SK-N-SH treated with all-trans-retinoic acid at 6 μM for 48 hours (cell line): ENCODE measurements at regions not wholly inside any gene's neighbourhood (a gene's known extent, or its start where the extent isn't known, plus 50 kb on each side); places are given as distances from the start of the nearest gene placed in this dataset.

ENCODE experiments used
- ARNTL ChIP-seq: fragments of 450-650 bp; formaldehyde crosslinking; IDR thresholded peaks from 2 replicates; pipeline ENCODE4 v1.5.0; 2020; ENCODE audit warnings: low read depth, mild to moderate bottlenecking, moderate library complexity, borderline replicate concordance
- ISL1 ChIP-seq: fragments of 250-450 bp; sonication (Bioruptor Pico); IDR thresholded peaks from 2 replicates; pipeline ENCODE4 v2.1.2; 2022; ENCODE audit warnings: mild to moderate bottlenecking, moderate library complexity
- OSR1 ChIP-seq: fragments of 250-450 bp; sonication (Bioruptor Pico); IDR thresholded peaks from 2 replicates; pipeline ENCODE4 v1.8.0; 2022; ENCODE audit warnings: moderate library complexity, mild to moderate bottlenecking, inconsistent platforms
- PPARA ChIP-seq: fragments of 250-450 bp; sonication (Bioruptor Pico); IDR thresholded peaks from 2 replicates; pipeline ENCODE4 v1.5.0; 2020; ENCODE audit warnings: mild to moderate bottlenecking, borderline replicate concordance
- RARB ChIP-seq: fragments of 250-450 bp; sonication (Bioruptor Pico); IDR thresholded peaks from 2 replicates; pipeline ENCODE4 v1.8.0; 2021; ENCODE audit warnings: mild to moderate bottlenecking, moderate library complexity
- TOX ChIP-seq: fragments of 250-450 bp; sonication (Bioruptor Pico); IDR thresholded peaks from 2 replicates; pipeline ENCODE4 v1.8.0; 2021; ENCODE audit warnings: mild to moderate bottlenecking, moderate library complexity, borderline replicate concordance
- ZFP3 ChIP-seq: fragments of 250-450 bp; sonication (Bioruptor Pico); IDR thresholded peaks from 2 replicates; pipeline ENCODE4 v1.5.0; 2020; ENCODE audit warnings: mild to moderate bottlenecking, moderate library complexity
- ZFP30 ChIP-seq: fragments of 450-650 bp; formaldehyde crosslinking; IDR thresholded peaks from 2 replicates; pipeline ENCODE4 v1.5.0; 2022; ENCODE audit warnings: mild to moderate bottlenecking, moderate library complexity
- ZNF70 ChIP-seq: fragments of 450-650 bp; formaldehyde crosslinking; IDR thresholded peaks from 2 replicates; pipeline ENCODE4 v1.5.0; 2020; ENCODE audit warnings: mild to moderate bottlenecking, moderate library complexity
- TF ChIP-seq, protein P1 (sequence below): fragments of 250-450 bp; sonication (Bioruptor Pico); IDR thresholded peaks from 2 replicates; pipeline ENCODE4 v1.5.0; 2020; ENCODE audit warnings: mild to moderate bottlenecking, moderate library complexity
- TF ChIP-seq, protein P2 (sequence below): fragments of 250-450 bp; sonication (Bioruptor Pico); IDR thresholded peaks from 2 replicates; pipeline ENCODE4 v1.5.1; 2020; ENCODE audit warnings: low read depth, mild to moderate bottlenecking, moderate library complexity
- TF ChIP-seq, protein P3 (sequence below): fragments of 250-450 bp; sonication (Bioruptor Pico); IDR thresholded peaks from 2 replicates; pipeline ENCODE4 v1.8.0; 2020; ENCODE audit warnings: mild to moderate bottlenecking, moderate library complexity, borderline replicate concordance
- TF ChIP-seq, protein P4 (sequence below): fragments of 250-450 bp; sonication (Bioruptor Pico); IDR thresholded peaks from 2 replicates; pipeline ENCODE4 v1.5.1; 2021; ENCODE audit warnings: mild to moderate bottlenecking, moderate library complexity
- TF ChIP-seq, protein P5 (sequence below): fragments of 250-450 bp; sonication (Bioruptor Pico); IDR thresholded peaks from 2 replicates; pipeline ENCODE4 v1.8.0; 2021; ENCODE audit warnings: low read depth, mild to moderate bottlenecking, moderate library complexity, borderline replicate concordance

DNA sequence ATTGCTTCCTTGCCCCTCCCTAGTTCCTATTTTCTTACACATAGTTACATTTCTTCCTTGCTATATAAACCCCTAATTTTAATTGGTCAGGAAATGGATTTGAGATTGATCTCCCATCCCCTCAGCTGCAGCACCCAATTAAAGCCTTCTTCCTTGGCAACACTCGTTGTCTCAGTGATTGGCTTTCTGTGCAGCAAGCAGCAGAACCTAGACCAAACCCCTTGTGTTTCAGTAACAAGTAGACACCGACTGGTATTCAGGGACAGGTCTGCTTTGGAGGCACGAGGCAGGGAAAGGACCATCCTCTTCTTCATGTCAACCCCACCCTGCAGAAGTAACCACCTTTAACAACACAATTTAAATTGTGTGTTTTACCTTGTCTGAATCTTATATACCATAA lies 152.6 kb downstream of the RPAP3 start:
- TF ChIP-seq TOX, result no peak
- TF ChIP-seq ZFP30 (CRISPR knock-in tag), result no peak
- TF ChIP-seq, protein P1, sequence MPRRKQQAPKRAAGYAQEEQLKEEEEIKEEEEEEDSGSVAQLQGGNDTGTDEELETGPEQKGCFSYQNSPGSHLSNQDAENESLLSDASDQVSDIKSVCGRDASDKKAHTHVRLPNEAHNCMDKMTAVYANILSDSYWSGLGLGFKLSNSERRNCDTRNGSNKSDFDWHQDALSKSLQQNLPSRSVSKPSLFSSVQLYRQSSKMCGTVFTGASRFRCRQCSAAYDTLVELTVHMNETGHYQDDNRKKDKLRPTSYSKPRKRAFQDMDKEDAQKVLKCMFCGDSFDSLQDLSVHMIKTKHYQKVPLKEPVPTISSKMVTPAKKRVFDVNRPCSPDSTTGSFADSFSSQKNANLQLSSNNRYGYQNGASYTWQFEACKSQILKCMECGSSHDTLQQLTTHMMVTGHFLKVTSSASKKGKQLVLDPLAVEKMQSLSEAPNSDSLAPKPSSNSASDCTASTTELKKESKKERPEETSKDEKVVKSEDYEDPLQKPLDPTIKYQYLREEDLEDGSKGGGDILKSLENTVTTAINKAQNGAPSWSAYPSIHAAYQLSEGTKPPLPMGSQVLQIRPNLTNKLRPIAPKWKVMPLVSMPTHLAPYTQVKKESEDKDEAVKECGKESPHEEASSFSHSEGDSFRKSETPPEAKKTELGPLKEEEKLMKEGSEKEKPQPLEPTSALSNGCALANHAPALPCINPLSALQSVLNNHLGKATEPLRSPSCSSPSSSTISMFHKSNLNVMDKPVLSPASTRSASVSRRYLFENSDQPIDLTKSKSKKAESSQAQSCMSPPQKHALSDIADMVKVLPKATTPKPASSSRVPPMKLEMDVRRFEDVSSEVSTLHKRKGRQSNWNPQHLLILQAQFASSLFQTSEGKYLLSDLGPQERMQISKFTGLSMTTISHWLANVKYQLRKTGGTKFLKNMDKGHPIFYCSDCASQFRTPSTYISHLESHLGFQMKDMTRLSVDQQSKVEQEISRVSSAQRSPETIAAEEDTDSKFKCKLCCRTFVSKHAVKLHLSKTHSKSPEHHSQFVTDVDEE (CRISPR knock-in tag), result no peak
- TF ChIP-seq ARNTL, result no peak
- TF ChIP-seq, protein P2, sequence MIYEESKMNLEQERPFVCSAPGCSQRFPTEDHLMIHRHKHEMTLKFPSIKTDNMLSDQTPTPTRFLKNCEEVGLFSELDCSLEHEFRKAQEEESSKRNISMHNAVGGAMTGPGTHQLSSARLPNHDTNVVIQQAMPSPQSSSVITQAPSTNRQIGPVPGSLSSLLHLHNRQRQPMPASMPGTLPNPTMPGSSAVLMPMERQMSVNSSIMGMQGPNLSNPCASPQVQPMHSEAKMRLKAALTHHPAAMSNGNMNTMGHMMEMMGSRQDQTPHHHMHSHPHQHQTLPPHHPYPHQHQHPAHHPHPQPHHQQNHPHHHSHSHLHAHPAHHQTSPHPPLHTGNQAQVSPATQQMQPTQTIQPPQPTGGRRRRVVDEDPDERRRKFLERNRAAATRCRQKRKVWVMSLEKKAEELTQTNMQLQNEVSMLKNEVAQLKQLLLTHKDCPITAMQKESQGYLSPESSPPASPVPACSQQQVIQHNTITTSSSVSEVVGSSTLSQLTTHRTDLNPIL (CRISPR knock-in tag), result no peak
- no peak for TF ChIP-seq ISL1 (CRISPR knock-in tag)
- TF ChIP-seq, protein P3, sequence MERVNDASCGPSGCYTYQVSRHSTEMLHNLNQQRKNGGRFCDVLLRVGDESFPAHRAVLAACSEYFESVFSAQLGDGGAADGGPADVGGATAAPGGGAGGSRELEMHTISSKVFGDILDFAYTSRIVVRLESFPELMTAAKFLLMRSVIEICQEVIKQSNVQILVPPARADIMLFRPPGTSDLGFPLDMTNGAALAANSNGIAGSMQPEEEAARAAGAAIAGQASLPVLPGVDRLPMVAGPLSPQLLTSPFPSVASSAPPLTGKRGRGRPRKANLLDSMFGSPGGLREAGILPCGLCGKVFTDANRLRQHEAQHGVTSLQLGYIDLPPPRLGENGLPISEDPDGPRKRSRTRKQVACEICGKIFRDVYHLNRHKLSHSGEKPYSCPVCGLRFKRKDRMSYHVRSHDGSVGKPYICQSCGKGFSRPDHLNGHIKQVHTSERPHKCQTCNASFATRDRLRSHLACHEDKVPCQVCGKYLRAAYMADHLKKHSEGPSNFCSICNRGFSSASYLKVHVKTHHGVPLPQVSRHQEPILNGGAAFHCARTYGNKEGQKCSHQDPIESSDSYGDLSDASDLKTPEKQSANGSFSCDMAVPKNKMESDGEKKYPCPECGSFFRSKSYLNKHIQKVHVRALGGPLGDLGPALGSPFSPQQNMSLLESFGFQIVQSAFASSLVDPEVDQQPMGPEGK (CRISPR knock-in tag), result no peak
- no peak for TF ChIP-seq ZNF70 (CRISPR knock-in tag)
- TF ChIP-seq ZFP3 (CRISPR knock-in tag), result no peak
- TF ChIP-seq, protein P4, sequence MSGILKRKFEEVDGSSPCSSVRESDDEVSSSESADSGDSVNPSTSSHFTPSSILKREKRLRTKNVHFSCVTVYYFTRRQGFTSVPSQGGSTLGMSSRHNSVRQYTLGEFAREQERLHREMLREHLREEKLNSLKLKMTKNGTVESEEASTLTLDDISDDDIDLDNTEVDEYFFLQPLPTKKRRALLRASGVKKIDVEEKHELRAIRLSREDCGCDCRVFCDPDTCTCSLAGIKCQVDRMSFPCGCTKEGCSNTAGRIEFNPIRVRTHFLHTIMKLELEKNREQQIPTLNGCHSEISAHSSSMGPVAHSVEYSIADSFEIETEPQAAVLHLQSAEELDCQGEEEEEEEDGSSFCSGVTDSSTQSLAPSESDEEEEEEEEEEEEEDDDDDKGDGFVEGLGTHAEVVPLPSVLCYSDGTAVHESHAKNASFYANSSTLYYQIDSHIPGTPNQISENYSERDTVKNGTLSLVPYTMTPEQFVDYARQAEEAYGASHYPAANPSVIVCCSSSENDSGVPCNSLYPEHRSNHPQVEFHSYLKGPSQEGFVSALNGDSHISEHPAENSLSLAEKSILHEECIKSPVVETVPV (CRISPR knock-in tag), result no peak
- TF ChIP-seq, protein P5, sequence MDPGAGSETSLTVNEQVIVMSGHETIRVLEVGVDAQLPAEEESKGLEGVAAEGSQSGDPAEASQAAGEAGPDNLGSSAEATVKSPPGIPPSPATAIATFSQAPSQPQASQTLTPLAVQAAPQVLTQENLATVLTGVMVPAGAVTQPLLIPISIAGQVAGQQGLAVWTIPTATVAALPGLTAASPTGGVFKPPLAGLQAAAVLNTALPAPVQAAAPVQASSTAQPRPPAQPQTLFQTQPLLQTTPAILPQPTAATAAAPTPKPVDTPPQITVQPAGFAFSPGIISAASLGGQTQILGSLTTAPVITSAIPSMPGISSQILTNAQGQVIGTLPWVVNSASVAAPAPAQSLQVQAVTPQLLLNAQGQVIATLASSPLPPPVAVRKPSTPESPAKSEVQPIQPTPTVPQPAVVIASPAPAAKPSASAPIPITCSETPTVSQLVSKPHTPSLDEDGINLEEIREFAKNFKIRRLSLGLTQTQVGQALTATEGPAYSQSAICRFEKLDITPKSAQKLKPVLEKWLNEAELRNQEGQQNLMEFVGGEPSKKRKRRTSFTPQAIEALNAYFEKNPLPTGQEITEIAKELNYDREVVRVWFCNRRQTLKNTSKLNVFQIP (CRISPR knock-in tag), result no peak
- TF ChIP-seq OSR1, result no peak
- TF ChIP-seq PPARA (CRISPR knock-in tag), result no peak
- TF ChIP-seq RARB (CRISPR knock-in tag), result no peak
